RKO (cell line): ENCODE measurements at regions not wholly inside any gene's neighbourhood (a gene's known extent, or its start where the extent isn't known, plus 50 kb on each side); places are given as distances from the start of the nearest gene placed in this dataset.
A peak's percentile ranks its signal among the peaks of the same experiment; 100 is the strongest.

Source experiments
- DNase-seq: peaks from one replicate; pipeline ENCODE4 v3.0.0-alpha.2; 2016; ENCODE audit warnings: low spot score

- DNase-seq, result no peak
These were observed 127.2 kb upstream of the PRNP start for GRCh38 chr20:4559106-4559505.

GRCh38 chr20:4556781-4557180, 129.5 kb upstream of the PRNP start:
- no peak for DNase-seq

DNA sequence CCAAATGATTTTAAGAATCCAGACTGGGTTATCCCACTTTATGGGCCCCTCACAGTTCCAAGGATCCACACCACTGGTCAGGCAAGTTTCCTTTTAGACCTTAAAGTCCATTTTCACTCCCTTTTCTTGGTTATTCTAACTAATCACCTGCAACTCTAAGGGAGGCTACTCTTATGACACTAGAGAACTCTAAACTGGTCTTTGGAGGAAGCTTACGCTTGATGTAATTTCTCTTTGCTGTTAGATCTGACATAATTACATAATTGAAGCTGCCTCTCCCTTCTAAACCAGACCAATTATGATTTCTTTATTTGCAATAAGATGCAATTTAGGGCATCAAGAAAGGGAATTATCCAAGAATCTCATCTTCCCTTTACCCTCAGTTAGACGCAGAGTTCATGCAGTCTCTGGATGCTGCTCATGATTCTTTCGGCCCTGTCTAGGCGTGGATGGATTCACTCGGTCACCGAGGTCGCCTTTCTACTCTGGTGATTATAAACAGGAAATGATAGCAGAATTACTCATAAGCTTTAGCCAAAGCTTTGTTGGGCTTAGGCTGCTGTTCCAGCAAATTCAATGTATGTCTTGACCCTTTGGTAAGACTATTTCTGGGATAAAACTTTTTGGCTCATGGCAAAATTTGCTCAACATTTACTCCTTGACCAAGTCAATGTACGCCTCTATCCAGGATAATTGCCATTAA, 130.9 kb upstream of the PRNP start:
- DNase-seq, result peak; percentile 74

- DNase-seq, result no peak
These were observed 131.9 kb upstream of the PRNP start for GRCh38 chr20:4554346-4554745.

DNA sequence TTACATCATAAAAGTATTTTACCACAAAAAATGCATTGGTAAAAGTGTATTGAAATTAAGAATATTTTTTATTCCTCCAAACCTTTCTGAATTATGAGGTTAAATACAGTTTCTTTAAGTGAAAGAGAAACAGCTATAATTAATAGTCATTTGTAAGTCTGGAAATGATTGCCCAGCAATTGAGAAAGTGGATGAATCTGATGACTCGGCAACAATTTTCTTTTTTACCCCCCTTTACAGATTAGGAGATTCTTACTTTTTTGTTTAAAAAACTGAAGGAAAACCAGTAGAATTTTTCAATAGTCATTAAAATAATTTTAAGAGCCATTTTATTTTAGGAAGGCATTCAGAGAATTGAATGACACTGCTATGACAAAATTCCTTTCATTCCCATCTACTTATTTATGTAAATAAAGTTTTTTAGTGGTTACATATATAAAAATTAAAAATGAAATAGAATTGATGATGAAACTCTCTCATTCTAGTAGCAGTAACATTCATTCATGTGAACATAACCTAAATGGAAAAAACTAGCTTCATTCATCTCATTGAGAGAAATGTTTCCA, 134.1 kb upstream of the PRNP start:
- no peak for DNase-seq

- DNase-seq, result peak; percentile 83
These were observed 135.5 kb upstream of the PRNP start for GRCh38 chr20:4550740-4551139.

GRCh38 chr20:4549711-4550259, 136.5 kb upstream of the PRNP start:
- DNase-seq, result no peak

- peak; percentile 9 for DNase-seq
These were observed 137.7 kb upstream of the PRNP start for GRCh38 chr20:4548552-4548951.

- DNase-seq, result peak; percentile 71
These were observed 139.5 kb upstream of the PRNP start for GRCh38 chr20:4546786-4547185.

DNA sequence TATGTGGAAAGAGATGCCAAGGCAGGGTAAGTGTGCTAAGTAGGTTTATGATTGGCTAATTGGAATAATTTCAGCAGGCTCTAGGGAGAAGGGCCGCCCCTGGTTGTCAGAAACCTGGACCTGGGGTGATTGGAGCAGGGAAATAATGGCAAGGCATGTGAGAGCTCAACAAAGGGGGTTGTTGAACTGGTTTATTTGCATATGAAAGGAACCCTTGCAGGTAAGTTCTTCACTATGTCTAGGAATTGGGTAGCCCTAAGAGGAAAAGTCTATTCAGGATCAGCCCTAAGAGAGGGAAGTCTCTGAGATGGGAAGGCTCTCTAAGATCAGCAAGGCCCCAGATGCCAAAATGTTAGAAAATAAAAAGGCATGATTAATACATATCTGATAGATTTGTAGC, 139.9 kb upstream of the PRNP start:
- no peak for DNase-seq

DNA sequence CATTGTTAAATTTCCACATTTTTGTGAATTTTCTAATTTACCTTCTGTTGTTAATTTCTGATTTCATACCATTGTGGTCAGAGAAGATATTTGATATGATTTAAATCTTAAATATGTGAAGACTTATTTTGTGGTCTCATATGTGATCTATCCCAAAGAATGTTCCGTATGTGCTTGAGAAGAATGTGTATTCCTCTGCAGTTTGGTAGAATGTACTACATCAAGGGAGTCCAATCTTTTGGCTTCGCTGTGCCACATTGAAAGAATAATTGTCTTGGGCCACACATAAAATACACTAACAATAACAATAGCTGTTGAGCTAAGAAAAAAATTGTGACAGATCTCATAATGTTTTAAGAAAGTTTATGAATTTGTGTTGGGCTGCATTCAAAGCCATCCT, 140.7 kb upstream of the PRNP start:
- DNase-seq, result no peak

GRCh38 chr20:4544765-4545164, 141.5 kb upstream of the PRNP start:
- DNase-seq, result no peak

- DNase-seq, result no peak
These were observed 144.0 kb upstream of the PRNP start for GRCh38 chr20:4542270-4542669.

- no peak for DNase-seq
These were observed 151.9 kb upstream of the PRNP start for GRCh38 chr20:4534315-4534714.

DNA sequence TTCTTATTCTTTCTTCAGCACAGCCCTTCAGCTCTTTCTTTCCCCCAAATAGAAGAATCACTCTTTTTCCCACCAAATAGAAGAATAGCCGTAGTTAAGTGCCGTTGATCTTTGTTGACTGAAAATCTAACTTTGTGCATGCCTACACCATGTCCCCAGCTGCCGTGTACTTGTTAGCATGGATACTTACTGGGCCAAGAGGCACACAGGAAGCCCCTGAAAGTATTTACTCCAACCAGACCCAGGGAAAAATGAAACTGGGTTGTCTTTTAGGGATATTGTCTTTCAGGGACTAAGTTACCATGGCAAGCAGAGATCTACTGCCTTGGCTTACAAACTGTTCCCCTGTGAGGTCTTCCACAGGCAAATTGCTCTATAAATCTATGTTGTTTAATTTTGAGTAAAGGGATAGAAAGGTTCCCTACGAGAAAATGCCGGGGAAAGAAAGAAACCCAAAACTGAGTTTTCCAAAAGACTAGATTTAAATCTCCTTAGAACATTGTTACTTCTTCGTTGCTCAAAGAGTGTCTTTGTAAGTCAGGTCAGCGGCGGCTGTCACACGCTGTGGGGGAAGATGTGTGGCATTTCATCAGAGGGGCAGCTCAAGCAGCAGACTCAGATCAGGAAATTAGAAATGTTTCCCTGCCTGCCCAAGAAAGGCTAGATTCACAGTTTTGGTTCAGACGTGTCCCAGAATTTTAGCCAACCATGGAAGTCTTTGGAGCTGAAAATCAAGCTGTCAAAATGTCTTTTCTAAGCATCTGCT, 152.7 kb upstream of the PRNP start:
- no peak for DNase-seq

DNA sequence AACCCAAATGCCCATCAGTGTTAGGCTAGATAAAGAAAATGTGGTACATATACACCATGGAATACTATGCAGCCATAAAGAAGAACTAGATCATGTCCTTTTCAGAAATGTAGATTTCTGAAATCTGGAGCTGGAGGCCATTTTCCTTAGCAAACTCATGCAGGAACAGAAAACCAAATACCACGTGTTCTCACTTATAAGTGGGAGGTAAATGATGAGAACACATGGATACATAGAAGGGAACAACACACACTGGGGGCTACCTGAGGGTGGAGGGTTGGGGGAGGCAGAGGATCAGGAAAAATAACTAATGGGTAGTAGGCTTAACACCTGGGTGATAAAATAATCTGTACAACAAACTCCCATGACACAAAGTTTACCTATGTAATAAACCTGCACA, 153.5 kb upstream of the PRNP start:
- DNase-seq, result no peak

GRCh38 chr20:4524792-4525191, 161.5 kb upstream of the PRNP start:
- no peak for DNase-seq

GRCh38 chr20:4524307-4524706, 161.9 kb upstream of the PRNP start:
- DNase-seq, result no peak

- no peak for DNase-seq
These were observed 163.9 kb upstream of the PRNP start for GRCh38 chr20:4522310-4522709.

DNA sequence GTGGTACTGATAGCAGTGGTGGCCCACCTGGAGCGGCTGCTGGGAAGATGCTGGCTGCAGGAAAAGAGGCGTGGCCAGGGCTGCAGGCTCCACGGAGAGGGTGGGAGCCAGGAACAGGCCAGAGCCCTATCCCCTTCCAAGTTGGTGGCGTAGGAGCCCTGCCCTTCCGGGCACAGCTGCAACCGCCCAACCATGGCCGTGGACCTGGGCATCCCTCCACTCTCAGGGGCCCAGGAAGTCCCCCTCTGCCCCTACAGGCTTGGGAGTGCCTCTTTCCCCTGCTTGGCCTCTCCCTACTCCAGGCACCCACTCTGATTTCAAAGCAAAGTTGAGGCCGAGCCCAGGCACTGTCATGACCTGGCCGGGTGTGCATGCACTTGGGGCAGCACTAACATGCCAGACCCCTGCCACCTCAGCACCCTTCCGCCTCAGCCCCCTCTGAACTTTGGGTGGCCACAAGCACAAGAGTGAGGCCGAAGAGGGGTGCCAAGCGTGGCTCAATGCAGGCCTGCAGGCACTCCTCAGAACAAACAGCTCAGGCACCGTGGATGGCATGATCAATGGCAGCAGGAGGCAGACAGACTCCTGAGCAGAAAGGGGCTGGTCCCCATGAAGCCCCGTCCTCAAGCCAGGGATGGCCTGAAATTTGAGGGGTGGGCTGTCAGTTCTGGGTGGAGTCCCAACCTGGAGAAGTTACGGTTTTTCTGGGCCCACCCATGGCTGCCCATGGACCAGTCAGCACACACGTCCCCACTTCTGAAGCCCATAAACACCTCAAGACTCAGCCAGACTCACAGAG, 164.9 kb upstream of the PRNP start:
- DNase-seq, result no peak

DNA sequence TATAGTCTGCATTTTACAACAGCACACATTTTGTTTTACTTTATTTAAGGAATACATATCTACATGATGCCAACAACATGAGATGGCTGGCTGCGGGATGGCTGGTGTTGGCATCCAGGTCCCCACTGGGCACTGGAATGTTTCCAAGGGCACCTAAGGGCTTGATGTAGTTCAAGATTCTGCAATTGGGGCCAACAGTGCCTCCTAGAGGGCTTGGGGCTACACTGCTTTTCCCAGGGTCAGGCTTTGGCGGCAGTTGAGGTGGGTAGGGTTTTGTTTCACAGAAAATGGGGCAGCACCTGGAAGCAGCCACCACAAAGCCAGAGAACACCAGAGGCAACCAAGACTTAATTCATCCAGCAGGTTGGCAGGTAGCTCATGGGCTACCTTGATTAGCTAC, 166.7 kb upstream of the PRNP start:
- DNase-seq, result no peak

DNA sequence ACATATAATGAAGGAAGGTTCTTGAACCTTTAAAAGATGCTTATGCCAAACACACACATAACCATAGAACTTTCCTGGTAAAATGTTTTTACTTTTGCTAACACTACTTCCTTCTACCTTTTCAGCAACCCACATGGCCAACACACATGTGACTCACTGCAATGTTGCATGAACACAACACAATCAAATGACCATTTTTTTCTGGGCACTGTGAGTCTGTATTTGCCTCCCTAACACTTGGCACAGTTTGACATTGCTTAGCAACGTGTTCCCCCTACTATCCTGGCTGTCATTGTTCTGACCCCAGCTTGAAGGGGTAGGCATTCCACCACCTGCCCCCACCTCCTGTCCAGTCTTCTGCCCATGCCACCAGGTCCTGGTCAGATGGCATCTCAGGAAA, 169.4 kb upstream of the PRNP start:
- DNase-seq, result no peak
